IMR-90 (cell line): ENCODE measurements at regions not wholly inside any gene's neighbourhood (a gene's known extent, or its start where the extent isn't known, plus 50 kb on each side); places are given as distances from the start of the nearest gene placed in this dataset.

Source experiments
- CHD1 ChIP-seq: IDR thresholded peaks from 2 replicates; pipeline ENCODE4 v1.6.1; 2012; ENCODE audit warnings: low read depth, low read length, improper control_type of control experiment
- FOS ChIP-seq: fragments of 150-350 bp; IDR thresholded peaks from 2 replicates; pipeline ENCODE4 v1.6.1; 2016; ENCODE audit warnings: low read depth, low read length
- MAZ ChIP-seq: IDR thresholded peaks from 2 replicates; pipeline ENCODE4 v1.6.1; 2012; ENCODE audit warnings: low read depth, mild to moderate bottlenecking, low read length, improper control_type of control experiment, moderate library complexity, borderline replicate concordance
- MXI1 ChIP-seq: IDR thresholded peaks from 2 replicates; pipeline ENCODE4 v1.6.1; 2012; ENCODE audit warnings: low read depth, mild to moderate bottlenecking, low read length, moderate library complexity, borderline replicate concordance
- POLR2A ChIP-seq: IDR thresholded peaks from 2 replicates; pipeline ENCODE4 v1.6.1; 2012; ENCODE audit warnings: mild to moderate bottlenecking, low read depth, low read length
- RAD21 ChIP-seq: IDR thresholded peaks from 2 replicates; pipeline ENCODE4 v1.6.1; 2012; ENCODE audit warnings: low read length, improper control_type of control experiment
- RFX5 ChIP-seq: IDR thresholded peaks from 2 replicates; pipeline ENCODE4 v1.8.0; 2012; ENCODE audit warnings: low read depth, mild to moderate bottlenecking, low read length, moderate library complexity
- SMC3 ChIP-seq: fragments of 150-350 bp; IDR thresholded peaks from 2 replicates; pipeline ENCODE4 v1.6.1; 2016; ENCODE audit warnings: low read depth, mild to moderate bottlenecking, antibody characterized with exemption, low read length, moderate library complexity
- TF ChIP-seq, protein P1 (sequence below): conservative IDR thresholded peaks from 2 replicates; pipeline ENCODE4 v1.5.1; 2012; ENCODE audit warnings: mild to moderate bottlenecking, low read depth, low read length, improper control_type of control experiment

DNA sequence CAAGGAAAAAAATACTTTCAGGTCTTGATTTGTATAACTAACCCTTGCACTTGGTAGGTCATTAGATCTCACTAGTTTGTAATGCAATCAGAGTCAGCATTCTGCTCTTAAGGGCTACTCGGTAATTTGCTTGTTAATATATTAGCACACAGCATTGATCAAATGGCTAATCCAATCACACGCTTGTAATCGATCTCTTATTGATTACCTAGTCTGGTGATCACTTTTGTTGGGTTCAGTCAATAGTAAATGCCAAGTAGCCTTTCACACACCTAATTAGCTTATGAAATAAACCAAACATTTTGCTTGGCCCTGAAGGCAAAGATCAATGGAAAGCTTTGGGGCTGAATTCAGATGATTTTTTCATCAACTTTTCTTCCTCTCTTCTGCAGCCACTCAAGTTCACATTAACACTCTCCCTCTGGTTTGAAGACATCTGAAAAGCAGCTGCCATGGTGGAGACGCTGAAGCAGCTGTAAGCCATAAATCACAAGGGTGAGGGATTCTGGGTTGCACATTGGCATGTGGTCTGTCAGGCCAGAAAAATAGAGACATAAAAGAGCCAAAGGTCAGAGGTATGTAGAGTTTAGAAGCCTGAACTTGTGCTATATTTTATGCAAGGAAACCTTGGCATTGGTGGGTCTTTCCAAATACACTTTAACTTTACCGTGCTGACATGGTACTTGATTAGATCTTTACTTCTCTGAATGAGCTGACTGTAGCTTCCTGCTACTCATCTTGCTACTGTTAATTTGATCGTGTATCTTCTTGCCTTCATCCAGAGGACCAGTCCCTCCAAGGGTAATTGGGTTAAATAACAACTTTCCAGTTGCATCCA lies 234.4 kb downstream of the SIM1 start:
- TF ChIP-seq, protein P1, sequence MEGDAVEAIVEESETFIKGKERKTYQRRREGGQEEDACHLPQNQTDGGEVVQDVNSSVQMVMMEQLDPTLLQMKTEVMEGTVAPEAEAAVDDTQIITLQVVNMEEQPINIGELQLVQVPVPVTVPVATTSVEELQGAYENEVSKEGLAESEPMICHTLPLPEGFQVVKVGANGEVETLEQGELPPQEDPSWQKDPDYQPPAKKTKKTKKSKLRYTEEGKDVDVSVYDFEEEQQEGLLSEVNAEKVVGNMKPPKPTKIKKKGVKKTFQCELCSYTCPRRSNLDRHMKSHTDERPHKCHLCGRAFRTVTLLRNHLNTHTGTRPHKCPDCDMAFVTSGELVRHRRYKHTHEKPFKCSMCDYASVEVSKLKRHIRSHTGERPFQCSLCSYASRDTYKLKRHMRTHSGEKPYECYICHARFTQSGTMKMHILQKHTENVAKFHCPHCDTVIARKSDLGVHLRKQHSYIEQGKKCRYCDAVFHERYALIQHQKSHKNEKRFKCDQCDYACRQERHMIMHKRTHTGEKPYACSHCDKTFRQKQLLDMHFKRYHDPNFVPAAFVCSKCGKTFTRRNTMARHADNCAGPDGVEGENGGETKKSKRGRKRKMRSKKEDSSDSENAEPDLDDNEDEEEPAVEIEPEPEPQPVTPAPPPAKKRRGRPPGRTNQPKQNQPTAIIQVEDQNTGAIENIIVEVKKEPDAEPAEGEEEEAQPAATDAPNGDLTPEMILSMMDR = no peak
- no peak for TF ChIP-seq SMC3
- TF ChIP-seq CHD1 = no peak
- TF ChIP-seq POLR2A = no peak
- TF ChIP-seq MAZ = no peak
- no peak for TF ChIP-seq MXI1
- no peak for TF ChIP-seq RAD21
- TF ChIP-seq RFX5 = no peak
- no peak for TF ChIP-seq FOS
